HG03175 (cell line): ENCODE measurements at regions not wholly inside any gene's neighbourhood (a gene's known extent, or its start where the extent isn't known, plus 50 kb on each side); places are given as distances from the start of the nearest gene placed in this dataset.

Experiments
- ATAC-seq: cut with Tn5 transposase; IDR thresholded peaks from one replicate; pipeline ENCODE4 v1.9.1; 2021; ENCODE audit warnings: mild to moderate bottlenecking, moderate library complexity; ENCODE audit not compliant: unreplicated experiment

DNA sequence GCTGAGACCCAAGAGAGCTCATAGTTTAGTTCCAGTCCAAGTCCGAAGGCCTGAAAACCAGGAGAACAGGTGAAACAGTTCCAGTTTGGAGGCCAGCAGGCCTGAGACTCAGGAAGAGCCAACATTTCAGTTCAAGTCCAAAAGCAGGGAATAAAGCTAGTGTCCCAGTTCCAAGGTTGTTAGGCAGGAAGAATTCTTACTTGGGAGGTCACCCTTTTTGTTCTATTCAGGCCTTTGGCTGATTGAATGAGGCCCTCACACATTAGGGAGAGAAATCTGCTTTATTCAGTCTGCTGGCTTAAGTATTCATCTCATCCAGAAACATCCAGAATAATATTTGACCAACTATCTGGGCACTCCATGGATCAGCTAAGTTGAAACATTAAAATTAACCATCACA lies 294.6 kb downstream of the PCNX1 start:
- no peak for ATAC-seq

DNA sequence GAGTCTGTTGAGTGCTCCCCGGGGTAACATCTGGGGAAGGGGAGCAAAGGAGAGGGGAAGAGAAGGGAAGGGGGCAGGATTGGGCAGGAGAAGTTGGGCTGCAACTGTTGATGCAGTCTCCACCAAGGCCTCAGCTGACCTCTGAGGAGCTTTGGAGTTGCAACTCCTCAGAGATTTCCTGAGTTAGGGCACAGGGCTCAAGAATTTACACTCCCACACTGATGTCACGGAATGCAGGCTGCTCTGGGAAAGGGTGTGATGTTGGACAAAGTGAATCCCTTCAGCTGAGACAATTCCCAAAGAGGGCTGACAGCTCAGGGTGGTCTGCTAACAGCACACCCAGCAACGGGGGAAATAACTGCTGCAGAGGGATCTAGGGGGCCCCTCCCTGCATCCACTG lies 295.6 kb downstream of the PCNX1 start:
- ATAC-seq = no peak

DNA sequence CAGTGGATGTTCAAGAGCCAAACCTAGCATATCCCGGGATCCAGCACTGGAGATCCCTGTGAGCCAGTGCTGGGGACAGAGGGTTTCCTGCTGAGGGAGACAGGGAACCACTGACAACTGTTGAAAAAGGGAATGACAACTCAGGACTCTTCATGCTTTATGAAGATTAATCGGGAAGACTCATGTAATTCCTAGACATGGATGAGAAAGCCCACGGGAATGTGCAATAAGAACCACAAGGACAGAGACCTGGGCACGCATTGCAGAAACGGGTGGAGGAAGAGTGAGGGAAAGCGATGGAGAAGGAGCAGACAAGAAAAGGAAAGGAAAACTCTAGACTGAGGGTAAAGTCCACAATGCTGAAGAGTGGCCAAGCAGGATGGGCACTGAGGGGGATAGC lies 296.0 kb downstream of the PCNX1 start:
- ATAC-seq = no peak

DNA sequence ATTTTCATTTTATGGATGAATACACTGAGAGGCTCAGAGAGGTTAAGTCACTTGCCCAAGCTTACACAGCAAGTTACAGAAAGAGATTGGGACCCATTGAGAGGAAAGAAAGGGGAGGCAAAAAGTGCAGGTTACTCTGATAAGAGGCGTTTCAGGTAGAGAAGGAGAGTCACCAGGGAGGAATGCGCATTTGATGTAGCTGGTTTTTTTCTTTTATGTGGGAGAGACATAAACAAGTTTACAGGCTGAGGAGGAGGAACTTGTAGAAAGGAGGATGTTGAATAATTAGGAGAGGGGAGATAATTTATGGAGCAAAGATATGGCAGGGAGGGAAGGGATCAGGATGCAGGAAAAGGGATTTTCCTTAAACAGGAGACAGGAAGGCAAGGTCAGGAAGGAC lies 297.0 kb downstream of the PCNX1 start:
- no peak for ATAC-seq

DNA sequence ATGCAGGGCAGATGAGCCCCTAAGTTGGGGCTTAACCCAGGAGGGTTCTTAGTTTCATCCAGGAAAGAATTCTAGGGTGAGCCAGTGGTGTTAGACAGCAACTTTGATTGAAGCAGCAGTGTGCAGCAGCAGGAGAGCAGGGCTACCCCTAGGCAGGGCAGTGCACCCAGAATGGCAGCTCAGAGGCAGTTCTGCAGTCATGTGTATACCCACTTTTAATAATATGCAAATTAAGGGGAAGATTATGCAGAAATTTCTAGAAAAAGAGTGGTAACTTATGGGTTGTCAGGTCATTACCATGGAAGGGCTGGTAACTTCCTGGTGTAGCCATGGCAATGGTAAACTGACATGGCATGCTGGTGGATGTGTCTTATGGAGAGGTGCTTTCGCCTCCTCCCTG lies 297.5 kb downstream of the PCNX1 start:
- no peak for ATAC-seq

DNA sequence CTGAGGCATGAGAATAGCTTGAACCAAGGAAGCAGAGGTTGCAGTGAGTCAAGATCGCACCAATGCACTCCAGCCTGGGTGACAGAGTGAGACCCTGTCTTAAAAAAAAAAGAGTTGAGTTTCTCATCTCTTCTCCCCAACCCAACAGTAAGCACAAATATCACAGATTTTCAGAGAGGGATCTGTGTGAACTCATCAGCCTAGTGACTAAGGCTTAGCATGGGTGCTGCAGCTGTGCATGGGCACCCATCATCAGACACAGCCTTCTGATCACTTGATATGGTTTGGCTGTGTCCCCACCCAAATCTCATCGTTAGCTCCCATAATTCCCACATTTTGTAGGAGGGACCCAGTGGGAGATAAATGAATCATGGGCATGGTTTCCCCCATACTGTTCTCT lies 298.9 kb downstream of the PCNX1 start:
- no peak for ATAC-seq

DNA sequence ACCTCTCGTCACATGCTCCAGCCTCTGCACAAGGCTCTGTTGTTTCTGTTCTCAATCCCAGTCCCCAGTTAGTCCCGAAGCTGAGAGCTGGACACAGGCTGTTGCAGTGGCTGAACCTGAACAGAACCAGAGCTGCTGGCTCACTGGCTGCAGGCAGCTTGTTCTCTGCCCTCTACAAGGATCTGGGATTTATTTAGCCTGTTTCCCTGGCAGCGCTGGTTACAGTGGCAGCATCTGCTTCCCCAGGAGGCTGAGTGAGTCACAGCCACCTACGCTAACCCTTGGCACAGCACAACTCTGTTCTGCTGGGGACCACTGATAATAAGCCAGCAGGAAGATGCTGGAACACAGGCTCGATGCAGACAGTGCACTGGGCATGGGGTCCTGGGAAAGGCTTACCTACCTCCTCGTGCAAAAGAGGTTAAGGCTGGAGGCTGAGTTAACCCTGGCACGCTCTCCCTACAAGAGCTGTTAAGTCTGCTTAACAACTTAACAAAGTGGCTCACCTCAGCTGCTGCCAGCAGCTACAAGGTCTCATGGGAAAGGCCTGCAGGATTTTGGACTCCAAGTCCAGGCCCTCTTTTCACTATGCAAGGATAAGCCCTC lies 299.6 kb downstream of the PCNX1 start:
- ATAC-seq = no peak

DNA sequence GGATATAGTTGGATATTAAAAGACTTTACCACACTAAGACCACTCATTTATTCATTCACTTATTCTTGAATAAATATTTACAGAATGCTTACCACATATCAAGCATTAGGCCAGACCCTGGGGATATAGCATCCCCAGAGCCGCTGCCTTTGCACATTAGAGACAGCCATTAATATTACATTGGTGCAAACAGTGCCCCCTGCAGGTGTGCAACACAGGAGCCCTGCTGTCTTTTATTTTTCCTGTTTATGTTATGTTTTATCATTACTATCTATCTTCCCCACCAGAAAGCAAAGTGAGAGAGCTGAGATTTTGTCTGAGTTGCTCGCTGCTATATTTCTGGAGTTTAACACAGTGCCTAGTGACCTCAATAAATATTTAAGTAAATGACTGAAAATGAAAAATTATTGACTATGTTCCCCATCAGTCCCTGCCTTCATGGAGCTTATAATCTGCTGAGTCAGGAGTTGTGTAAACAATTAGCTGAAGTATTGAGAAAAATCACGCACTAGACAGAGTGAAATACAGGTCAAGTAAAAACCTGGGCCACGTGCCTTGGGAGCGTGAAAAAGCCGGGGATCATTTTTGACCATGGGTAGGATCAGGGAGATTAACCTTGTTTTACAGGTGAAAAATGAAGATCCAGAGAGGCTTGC lies 301.6 kb downstream of the PCNX1 start:
- ATAC-seq = no peak

DNA sequence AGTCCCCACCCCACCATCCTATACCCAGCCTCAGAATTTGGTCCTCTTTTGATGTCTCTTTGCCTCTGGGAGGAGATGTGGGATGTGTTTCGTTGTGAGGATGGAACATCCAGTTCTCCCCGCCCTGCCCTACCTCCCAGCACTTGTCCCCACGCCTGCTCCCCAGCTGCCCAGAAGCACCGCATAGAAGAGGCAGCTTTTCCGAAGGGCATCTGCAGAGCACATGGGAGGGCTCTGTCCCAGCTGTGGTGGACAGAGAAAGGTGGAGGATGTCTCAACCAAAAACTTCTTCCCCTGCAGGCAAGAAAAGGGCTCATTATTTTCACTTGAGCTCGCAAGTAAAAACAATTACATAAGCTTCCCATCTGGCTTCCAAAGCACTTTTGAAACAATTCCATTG lies 302.6 kb downstream of the PCNX1 start:
- no peak for ATAC-seq

DNA sequence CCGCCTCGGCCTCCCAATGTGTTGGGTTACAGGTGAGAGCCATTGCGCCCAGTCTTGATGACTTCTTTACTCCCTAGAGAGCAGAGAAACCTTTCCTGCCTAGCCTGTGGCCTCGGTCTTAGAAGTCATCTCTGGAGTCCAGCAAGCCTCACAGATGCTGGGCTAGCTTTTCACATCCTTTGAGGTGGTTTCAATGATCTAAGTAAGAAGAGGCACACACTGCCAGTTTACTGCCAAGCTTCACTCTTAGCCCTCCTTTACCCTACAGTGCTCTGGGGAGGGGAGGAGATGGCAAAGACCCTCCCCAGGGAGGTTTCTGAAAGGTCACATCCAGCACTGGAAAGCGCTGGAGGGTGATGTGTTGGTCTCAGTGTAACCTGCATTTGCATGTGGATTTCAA lies 304.8 kb downstream of the PCNX1 start:
- ATAC-seq = no peak

DNA sequence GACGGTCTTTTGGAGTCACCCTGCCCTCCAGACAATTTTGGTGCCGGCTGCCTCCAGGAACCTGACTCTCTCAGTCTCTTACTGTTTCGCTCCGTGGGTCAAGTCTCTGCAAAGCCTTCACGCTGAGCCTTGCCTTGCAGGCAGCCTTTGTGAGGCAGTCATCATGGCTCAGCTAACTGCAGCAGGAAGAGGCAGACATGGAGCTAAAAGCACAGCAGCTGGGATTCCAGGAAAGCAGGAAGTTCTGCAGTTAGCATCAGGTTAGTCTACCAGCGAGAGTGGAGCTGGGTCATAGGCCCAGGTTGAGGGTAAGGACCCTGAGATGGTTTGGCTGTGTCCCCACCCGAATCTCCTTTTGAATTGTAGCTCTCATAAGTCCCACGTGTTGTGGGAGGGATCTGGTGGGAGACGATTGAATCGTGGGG lies 305.4 kb downstream of the PCNX1 start:
- ATAC-seq = no peak

DNA sequence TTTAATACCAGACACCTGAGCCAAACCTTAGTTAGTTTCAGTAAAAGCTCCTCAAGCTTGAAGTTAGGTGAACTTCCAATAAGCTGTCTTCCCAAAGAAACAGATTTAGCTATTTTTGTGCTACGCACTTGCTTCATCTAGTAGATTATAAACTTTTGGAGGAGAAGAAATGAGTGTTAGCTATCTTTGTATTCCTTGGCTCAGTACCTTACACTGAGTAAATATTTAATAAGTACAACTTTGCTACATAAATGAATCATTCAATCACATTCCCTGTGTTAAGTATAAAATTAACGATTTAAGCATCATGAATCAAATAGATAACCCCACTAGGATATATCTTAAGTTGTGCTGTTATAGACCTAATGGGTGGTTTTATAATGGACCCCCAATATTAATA lies 307.0 kb downstream of the PCNX1 start:
- no peak for ATAC-seq

DNA sequence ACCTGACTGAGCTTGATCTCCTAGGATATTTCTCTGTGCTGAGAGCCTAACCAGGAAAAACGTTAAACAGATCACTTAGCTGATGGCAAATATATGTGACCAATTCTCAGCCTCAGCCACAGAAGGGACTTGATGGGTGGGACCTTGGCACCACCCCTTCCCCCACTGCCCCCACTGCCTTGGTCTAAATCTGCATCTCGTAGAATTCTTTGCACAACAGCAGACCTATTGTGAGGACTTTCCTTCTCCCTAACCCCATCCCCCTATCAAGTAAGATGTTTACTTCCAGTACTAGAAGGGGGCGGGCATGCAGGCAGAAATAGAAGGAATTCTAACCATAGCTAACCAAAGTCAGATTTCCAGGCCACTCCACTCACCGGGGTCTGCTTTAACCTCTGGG lies 313.2 kb downstream of the PCNX1 start:
- ATAC-seq = no peak

DNA sequence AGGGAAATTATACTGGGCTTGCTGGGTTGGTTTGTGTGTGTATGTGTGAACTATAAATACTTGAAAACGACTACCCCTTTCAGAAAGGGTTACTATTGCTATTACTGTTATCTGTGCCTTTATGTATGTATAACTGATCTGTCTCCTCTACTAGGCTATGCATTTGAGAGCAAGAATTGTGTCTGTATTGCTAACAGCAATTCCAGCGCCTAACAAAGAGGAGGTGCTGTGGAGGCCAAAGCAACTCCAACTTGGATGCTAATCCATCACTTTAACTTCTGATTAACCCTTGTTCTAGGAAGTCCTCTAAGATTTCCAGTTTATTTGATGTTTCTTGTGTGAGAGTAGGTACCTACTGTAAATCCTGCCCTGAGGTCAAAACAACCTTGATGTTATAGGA lies 313.9 kb downstream of the PCNX1 start:
- ATAC-seq = no peak

DNA sequence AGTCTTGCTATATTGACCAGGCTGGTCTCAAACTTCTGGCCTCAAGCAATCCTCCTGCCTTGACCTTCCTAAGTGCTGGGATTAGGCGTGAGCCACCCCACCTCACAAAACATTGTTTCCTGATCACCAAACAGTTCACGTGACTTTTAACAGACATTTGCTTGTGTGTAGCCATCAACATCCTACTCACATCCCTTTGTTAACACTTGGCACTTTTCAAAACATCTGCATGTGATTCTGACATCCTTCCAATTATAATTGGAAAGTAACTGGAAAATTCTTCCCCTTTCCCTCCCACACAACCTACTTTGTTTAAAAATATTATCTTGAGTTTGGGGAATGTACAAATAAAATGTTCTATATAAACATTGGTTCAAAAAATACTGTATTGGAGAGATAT lies 317.9 kb downstream of the PCNX1 start:
- ATAC-seq = no peak

DNA sequence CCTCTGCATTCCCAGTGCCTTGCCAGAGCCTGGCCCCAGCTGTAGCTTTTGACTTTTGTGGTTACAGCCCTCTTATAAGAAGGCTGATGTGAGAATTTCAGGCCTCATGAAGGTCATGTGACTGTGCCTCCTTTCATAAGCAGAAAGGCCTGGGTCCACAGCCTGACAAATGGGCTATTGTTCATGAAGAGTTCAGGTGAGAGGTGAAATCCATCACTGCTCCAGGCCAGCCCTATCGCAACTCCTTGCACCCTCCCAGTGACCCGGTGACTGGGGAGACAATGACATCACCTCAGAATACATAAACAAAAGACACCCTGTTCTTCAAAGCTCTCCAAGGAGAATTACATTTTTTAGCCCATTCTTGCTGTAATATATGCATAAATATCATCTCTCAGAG lies 321.5 kb downstream of the PCNX1 start:
- no peak for ATAC-seq

DNA sequence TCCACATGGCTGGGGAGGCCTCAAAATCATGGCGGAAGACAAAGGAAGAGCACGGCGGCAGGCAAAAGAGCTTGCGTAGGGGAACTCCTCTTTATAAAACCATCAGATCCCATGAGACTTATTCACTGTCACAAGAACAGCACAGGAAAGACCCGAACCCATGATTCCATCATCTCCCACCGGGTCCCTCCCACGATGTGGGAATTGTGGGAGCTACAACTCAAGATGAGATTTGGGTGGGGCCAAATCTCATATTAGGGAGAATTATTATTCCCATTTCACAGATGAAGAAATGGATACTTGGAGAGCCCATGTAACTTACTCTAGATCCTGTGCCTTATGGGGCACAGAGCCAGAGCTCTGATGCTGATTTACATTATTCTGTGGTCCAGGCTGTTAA lies 322.6 kb downstream of the PCNX1 start:
- no peak for ATAC-seq

DNA sequence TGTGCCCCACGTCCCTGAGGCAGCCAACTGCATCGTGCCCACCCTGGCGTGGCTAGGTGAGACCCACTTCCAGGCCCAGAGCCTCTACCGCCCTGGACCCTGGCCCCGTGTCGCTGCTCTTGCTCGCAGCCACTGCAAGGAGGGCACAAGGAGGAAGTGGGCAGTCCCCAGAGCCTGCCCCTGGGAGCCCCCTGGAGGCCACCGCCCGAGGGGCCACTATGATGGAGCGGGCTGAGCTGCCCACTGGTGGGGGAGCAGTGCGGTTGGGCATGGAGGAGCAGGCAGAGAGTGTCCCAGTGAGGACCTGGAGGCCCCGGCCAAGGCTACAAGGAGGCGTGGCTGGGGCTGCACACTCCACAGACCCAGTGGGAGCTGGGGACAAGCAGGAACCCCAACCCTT lies 323.6 kb downstream of the PCNX1 start:
- no peak for ATAC-seq

DNA sequence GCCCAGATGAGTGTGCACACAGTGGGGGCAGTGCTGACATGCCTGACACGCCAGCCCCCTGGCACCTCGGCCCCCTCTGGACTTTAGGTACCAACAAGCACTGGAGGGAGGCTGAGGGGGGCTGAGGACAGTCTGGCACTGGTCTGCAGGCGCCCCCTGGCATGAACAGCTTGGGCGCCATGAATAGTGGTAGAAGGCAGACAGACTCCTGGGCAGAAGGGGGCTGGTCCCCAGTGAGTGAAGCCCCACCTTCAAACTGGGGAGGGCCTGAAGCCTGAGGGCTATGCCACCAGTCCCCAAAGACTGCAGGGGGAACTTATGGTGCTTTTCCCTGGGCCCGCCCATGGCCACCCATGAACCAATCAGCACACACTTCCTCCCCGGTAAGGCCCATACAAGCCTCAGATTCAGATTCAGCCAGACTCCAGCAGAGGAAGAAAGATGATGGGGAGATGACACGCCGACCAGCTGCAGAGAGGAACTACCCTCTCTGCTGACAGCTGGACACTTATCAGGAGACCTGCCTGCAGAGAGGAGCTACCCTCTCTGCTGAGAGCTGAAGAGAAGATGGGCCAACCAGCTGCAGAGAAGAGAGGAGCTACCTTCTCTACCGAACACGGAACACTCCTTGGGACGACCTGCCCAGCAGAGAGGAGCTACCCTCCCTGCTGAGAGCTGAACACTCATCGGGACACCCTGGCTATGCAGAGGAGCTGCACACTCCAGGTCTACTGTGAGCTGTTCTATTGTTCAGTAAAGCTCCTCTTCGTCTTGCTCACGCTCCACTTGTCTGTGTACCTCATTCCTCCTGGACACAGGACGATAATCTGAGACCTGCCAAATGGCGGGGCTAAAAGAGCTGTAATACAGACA lies 324.5 kb downstream of the PCNX1 start:
- no peak for ATAC-seq

DNA sequence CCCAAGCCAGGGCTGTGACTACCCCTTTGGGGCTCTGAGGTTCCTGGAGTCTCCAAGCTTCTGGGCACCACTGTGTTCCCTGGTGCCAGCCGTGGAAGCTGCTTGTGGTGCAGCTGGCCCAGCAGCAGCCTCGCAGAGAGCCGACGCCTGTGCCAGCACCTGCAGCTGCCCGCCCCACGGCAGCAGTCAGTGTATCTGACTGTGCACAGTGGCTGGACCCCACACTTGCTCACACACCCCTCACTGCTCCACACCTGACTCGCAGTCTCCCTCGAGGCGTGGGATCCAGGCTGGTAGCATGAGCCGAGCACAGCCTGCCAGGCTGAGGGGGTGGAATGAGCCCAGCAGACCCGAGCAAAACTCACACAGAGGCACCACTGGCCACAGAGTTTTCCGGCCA lies 325.2 kb downstream of the PCNX1 start:
- no peak for ATAC-seq

DNA sequence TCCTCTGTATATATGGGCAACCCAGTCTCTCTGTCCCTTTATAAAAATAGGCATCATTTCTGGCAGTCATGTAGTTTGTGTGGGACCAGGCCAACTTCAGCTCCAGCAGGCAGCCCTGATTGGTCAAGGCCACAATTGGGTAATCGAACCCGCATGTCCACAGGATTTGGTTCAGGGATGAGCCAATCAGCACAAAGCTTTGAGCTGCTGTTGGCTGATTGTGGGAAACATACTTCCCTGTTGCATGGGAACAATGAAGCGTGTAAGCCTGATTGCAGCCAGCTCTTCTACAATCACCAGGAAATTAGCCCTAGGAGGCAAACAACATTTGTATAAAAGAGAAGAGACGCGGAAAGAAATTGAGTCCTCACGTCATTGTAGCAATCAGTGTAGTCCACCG lies 328.6 kb downstream of the PCNX1 start:
- ATAC-seq = no peak

DNA sequence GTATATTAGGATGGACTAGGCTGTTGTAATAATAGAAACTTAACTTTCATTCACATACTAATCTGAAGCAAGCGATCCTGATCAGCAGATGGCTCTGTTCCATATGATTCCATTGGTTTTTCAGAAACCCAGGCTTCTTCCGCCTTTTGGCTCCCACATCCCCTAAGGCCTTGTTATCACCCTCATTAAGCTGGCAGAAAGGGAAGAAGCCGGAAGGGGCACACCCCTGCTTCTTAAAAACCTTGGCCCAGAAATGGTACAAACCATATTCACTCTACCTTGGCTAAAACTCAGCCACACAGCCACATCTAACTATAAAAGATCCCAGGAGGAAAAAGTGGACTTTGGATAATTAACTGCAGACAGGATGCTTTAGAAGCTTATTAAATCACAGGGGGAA lies 329.2 kb downstream of the PCNX1 start:
- no peak for ATAC-seq
